ENCODE measurements at regions not wholly inside any gene's neighbourhood (a gene's known extent, or its start where the extent isn't known, plus 50 kb on each side); places are given as distances from the start of the nearest gene placed in this dataset.

GRCh38 chr20:39216195-39216594 is 254.1 kb downstream of the DHX35 start:
- TF ChIP-seq EZH2 (IDR thresholded peaks at IDR 0.05; ENCODE audit: insufficient read depth, poor library complexity, severe bottlenecking) (no peak), EZH2phosphoT487 (IDR thresholded peaks at IDR 0.05; ENCODE audit: insufficient read depth, low read depth) (no peak)
